Bronchial epithelial cell (primary cell): ENCODE measurements at regions not wholly inside any gene's neighbourhood (a gene's known extent, or its start where the extent isn't known, plus 50 kb on each side); places are given as distances from the start of the nearest gene placed in this dataset.

Source experiments
- DNase-seq: peaks from one replicate; pipeline ENCODE4 v3.0.0-alpha.2; 2010; ENCODE audit warnings: low read depth
- FAIRE-seq: peaks from 2 replicates; lab custom pipeline; 2011; peaks lifted over from hg19 to GRCh38; lab: Jason Lieb, UNC
- H3K27me3 ChIP-seq: 2 replicates; pipeline ENCODE4 v1.5.1; 2011; ENCODE audit warnings: low read length; ENCODE audit not compliant: control insufficient read depth, insufficient read depth
- H3K36me3 ChIP-seq: 2 replicates; pipeline ENCODE4 v1.5.1; 2011; ENCODE audit warnings: low read length; ENCODE audit not compliant: control insufficient read depth, insufficient read depth
- H3K4me3 ChIP-seq: 2 replicates; pipeline ENCODE4 v1.5.1; 2011; ENCODE audit warnings: mild to moderate bottlenecking, low read depth, low read length, control low read depth
- TF ChIP-seq, protein P1 (sequence below): IDR thresholded peaks from 2 replicates; pipeline ENCODE4 v1.5.1; 2011; ENCODE audit warnings: mild to moderate bottlenecking, moderate library complexity, low read length, control low read depth, inconsistent platforms; ENCODE audit not compliant: insufficient read depth, severe bottlenecking

DNA sequence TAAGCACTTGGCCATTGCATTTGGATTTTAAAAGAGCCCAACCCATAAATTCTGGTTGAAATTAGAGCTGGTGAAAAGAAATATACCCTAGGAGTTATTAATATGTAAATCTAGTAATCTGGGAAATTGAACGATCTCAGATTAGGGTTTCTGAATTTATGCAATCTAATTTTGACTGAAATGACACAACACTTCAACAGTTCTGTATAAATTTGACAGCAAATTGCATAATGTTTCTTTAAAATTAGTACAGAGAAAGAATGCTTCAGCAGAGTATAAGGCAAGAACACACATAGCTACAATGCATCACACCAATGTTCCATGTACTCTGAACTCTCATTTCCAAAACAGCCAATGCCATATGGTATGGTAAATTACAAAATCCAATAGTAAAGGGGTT lies 201.5 kb upstream of the ITGA4 start:
- no peak for DNase-seq
- no peaks in the 10 kb centered on the region for H3K36me3 ChIP-seq
- H3K4me3 ChIP-seq = no peak overlapping the region
- no peak for FAIRE-seq
- TF ChIP-seq, protein P1, sequence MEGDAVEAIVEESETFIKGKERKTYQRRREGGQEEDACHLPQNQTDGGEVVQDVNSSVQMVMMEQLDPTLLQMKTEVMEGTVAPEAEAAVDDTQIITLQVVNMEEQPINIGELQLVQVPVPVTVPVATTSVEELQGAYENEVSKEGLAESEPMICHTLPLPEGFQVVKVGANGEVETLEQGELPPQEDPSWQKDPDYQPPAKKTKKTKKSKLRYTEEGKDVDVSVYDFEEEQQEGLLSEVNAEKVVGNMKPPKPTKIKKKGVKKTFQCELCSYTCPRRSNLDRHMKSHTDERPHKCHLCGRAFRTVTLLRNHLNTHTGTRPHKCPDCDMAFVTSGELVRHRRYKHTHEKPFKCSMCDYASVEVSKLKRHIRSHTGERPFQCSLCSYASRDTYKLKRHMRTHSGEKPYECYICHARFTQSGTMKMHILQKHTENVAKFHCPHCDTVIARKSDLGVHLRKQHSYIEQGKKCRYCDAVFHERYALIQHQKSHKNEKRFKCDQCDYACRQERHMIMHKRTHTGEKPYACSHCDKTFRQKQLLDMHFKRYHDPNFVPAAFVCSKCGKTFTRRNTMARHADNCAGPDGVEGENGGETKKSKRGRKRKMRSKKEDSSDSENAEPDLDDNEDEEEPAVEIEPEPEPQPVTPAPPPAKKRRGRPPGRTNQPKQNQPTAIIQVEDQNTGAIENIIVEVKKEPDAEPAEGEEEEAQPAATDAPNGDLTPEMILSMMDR = no peak
- no peaks in the 10 kb centered on the region for H3K27me3 ChIP-seq

DNA sequence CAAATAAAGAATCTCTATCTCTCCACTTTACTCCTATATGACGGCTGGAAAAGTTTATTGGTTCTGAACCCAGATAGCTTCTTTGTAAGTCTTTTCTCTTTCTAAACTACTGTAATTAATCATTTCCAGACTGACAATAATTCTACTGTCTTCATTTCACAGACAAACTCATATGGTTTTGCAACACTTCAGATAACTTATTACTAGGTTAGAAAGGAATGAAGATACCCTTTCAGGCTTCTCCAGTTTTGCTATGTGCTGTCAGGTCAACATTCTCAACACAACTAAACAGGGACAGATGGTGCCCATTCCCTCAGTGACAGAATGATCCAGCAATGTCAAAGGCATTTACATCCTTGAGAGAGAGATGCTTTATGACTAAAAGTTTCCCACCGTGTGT lies 198.5 kb upstream of the ITGA4 start:
- TF ChIP-seq, protein P1 = no peak
- H3K4me3 ChIP-seq = no peak overlapping the region
- no peaks in the 10 kb centered on the region for H3K36me3 ChIP-seq
- no peaks in the 10 kb centered on the region for H3K27me3 ChIP-seq
- DNase-seq = peak; percentile 31
- FAIRE-seq = no peak

DNA sequence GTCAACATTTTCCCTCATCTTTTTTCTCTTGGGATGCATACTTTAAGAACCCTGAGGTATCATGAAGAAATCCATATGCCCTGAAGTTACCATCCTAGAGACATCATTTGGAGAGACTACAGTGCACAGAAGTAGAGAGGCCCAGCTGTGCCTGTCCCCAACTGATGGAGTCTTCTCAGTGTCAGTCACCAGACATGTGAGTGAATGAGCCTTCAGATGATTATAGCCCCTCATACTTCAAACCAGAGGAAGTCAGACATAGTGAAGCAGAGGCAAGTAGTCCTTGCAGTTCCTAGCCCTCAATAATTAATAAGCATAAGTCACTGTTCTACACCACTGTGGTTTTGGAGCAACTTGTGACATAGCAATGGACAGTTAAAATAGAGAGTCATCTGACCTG lies 194.4 kb upstream of the ITGA4 start:
- Histone ChIP-seq H3K4me3 (no peak overlapping the region), H3K27me3 (no peaks in the 10 kb centered on the region), H3K36me3 (no peaks in the 10 kb centered on the region)
- no peak for DNase-seq
- TF ChIP-seq, protein P1 = no peak
- FAIRE-seq = no peak

DNA sequence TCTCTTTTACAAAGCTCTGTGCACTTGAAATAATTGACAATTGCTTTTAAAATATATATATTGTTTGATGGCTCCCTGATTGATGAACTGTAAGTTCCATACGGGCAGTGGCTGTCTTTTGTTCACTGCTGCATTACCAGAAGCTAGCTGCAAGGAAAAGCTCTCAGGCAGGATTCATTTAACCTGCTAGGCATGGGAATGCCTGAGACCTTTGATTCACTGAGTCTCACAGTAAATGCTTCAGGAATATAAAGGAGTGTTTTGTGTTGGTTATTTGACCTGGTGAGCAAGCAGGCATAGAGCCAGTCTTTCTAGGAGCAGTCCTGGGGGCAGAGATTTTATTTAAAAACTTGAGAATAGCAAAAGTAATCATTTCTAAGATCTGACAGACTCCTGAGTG lies 193.2 kb upstream of the ITGA4 start:
- Histone ChIP-seq H3K27me3 (no peaks in the 10 kb centered on the region), H3K36me3 (no peaks in the 10 kb centered on the region), H3K4me3 (no peak overlapping the region)
- FAIRE-seq (no peak), DNase-seq (no peak)
- TF ChIP-seq, protein P1 = no peak

DNA sequence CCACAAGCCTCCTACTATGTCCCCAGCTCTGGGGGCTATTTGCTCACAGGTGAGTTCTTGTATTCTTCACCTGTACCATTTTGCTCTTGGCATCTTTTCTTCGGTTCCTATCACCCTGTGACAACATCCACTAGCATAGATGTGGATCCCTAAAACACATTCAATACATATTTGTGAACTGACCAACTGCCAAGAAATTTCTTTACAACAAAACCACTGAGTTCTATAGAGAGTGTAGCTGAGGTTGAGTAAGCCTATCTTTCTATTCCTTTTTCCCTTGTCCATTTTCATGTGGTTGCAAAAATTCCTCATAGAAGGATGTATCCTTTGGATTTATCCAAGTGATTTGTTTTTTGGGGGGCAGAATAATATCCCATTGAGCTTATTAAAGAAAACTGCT lies 192.7 kb upstream of the ITGA4 start:
- TF ChIP-seq, protein P1 = no peak
- no peaks in the 10 kb centered on the region for H3K27me3 ChIP-seq
- H3K36me3 ChIP-seq = no peaks in the 10 kb centered on the region
- DNase-seq (no peak), FAIRE-seq (no peak)
- no peak overlapping the region for H3K4me3 ChIP-seq

DNA sequence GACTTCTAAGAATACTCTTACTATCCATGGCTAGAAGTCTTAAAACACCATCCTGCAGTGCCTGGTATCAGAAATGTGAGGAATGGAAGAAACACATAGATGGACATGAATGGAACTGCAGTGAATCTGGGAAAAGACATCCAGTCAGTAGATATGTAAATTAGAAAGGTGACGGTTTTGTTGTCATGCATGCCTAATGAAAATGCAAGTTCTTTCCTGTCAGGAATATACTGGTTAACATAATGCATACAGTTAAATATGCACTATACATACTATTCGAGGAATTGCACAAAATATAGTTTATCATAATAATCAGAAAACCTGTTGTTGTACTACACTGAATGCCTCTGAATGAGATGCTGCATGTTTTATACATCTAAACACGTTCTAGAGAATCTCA lies 190.6 kb upstream of the ITGA4 start:
- no peak for FAIRE-seq
- Histone ChIP-seq H3K36me3 (no peaks in the 10 kb centered on the region), H3K27me3 (no peaks in the 10 kb centered on the region), H3K4me3 (no peak overlapping the region)
- TF ChIP-seq, protein P1 = no peak
- no peak for DNase-seq
